ENCODE measurements at regions not wholly inside any gene's neighbourhood (a gene's known extent, or its start where the extent isn't known, plus 50 kb on each side); places are given as distances from the start of the nearest gene placed in this dataset.

DNA sequence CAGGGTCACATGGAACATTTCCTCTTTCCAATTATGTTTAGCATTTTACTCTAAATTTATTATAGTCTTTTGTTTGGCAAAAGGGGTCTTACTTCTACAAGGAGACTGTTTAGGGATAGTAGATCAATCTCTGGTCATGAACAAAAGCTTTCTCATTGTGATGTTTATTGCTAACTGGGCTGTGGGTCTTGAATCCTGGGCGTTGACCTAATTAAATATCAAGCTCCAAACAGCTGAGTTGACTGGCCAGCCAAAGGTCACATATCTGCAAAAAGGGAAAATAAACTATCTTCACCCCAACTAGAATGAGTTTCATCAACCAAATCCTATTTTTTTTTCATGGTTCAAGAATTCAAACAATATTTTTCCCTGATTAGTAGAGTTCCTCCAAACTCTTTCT lies 245.4 kb upstream of the TUT7 start:
- Histone ChIP-seq H3K9ac (ENCODE audit: low read length) (no peak overlapping the region), H3K4me2 (ENCODE audit: low read length) (no peak overlapping the region), H2AFZ (ENCODE audit: low read depth, low read length) (no peak overlapping the region), H3K4me3 (ENCODE audit: low read length) (no peak overlapping the region), H3F3A (ENCODE audit: insufficient read depth, low read length, poor library complexity, severe bottlenecking) (no peaks in the 10 kb centered on the region), H3K36me3 (ENCODE audit: insufficient read depth, low read length) (no peaks in the 10 kb centered on the region), H3K27me3 (ENCODE audit: insufficient read depth, low read depth, low read length) (no peaks in the 10 kb centered on the region), H3K27ac (ENCODE audit: low read length) (no peak overlapping the region), H3K9me3 (ENCODE audit: low read length) (no peaks in the 10 kb centered on the region), H3K9me2 (ENCODE audit: insufficient read depth, low read length) (no peaks in the 10 kb centered on the region), H3K79me2 (replicated peaks; ENCODE audit: insufficient read depth, low read length) (no peaks in the 10 kb centered on the region), H4K20me1 (ENCODE audit: insufficient read depth) (no peaks in the 10 kb centered on the region)
- TF ChIP-seq, protein P1, sequence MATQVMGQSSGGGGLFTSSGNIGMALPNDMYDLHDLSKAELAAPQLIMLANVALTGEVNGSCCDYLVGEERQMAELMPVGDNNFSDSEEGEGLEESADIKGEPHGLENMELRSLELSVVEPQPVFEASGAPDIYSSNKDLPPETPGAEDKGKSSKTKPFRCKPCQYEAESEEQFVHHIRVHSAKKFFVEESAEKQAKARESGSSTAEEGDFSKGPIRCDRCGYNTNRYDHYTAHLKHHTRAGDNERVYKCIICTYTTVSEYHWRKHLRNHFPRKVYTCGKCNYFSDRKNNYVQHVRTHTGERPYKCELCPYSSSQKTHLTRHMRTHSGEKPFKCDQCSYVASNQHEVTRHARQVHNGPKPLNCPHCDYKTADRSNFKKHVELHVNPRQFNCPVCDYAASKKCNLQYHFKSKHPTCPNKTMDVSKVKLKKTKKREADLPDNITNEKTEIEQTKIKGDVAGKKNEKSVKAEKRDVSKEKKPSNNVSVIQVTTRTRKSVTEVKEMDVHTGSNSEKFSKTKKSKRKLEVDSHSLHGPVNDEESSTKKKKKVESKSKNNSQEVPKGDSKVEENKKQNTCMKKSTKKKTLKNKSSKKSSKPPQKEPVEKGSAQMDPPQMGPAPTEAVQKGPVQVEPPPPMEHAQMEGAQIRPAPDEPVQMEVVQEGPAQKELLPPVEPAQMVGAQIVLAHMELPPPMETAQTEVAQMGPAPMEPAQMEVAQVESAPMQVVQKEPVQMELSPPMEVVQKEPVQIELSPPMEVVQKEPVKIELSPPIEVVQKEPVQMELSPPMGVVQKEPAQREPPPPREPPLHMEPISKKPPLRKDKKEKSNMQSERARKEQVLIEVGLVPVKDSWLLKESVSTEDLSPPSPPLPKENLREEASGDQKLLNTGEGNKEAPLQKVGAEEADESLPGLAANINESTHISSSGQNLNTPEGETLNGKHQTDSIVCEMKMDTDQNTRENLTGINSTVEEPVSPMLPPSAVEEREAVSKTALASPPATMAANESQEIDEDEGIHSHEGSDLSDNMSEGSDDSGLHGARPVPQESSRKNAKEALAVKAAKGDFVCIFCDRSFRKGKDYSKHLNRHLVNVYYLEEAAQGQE (IDR thresholded peaks at IDR 0.05; ENCODE audit: borderline replicate concordance) = no peak
- TF ChIP-seq, protein P2, sequence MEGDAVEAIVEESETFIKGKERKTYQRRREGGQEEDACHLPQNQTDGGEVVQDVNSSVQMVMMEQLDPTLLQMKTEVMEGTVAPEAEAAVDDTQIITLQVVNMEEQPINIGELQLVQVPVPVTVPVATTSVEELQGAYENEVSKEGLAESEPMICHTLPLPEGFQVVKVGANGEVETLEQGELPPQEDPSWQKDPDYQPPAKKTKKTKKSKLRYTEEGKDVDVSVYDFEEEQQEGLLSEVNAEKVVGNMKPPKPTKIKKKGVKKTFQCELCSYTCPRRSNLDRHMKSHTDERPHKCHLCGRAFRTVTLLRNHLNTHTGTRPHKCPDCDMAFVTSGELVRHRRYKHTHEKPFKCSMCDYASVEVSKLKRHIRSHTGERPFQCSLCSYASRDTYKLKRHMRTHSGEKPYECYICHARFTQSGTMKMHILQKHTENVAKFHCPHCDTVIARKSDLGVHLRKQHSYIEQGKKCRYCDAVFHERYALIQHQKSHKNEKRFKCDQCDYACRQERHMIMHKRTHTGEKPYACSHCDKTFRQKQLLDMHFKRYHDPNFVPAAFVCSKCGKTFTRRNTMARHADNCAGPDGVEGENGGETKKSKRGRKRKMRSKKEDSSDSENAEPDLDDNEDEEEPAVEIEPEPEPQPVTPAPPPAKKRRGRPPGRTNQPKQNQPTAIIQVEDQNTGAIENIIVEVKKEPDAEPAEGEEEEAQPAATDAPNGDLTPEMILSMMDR (IDR thresholded peaks at IDR 0.05; ENCODE audit: poor library complexity, severe bottlenecking) = no peak
- no peak for TF ChIP-seq MXI1 (conservative IDR thresholded peaks at IDR 0.05; ENCODE audit: poor library complexity, severe bottlenecking)
- TF ChIP-seq TAF1 (IDR thresholded peaks at IDR 0.05; ENCODE audit: low read depth) = no peak
- no peak for TF ChIP-seq EZH2 (IDR thresholded peaks at IDR 0.05; ENCODE audit: borderline replicate concordance, insufficient read depth, low read length, poor library complexity, severe bottlenecking)
- no peak for TF ChIP-seq POLR2AphosphoS5 (IDR thresholded peaks at IDR 0.05)
- no peak for TF ChIP-seq SMC3 (conservative IDR thresholded peaks at IDR 0.05; ENCODE audit: poor library complexity)
- TF ChIP-seq RAD21 (conservative IDR thresholded peaks at IDR 0.05) = no peak
- TF ChIP-seq EP300 (conservative IDR thresholded peaks at IDR 0.05; ENCODE audit: poor library complexity, severe bottlenecking) = no peak

DNA sequence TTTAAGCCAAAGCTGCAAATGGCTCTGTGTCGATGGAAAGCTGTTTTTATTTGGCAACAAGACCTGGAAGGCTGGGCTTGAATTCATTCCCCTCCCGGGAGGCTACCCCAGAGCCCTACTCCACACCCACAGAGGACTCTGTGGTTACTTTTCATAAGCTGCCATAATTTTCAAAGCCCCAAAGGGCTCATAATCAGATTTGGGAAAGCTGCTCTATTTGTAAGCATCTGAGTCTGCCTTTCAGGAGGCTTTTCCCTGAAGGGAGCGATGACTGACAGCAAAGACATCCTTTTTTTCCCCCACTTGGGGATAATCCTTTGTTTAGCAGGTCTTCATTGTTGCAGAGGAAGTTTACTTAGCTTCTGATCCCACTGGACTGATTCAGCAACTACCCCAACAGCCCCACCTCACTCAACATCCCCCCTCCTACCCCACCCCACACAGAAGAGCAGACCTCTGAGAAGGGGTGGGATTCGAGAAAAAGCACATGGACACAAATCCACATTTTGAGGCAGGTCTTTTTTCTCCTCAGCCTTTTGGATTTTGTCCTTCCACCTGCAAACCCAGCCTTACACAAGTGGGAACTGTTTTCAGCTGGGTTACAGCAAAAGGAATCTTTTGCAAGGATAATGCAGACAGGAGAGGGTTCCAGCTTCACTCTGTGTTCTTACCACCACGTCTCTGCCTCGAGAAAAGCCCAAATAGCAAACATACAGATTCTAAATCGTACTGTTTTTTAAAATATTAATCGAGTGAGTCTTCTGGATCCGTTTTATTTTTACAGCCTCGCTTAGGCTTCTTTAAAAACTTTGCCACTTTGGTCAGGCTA lies 244.4 kb upstream of the TUT7 start:
- H3K9me3 ChIP-seq (ENCODE audit: low read length) = no peaks in the 10 kb centered on the region
- no peak for TF ChIP-seq RAD21 (conservative IDR thresholded peaks at IDR 0.05)
- TF ChIP-seq, protein P1 (IDR thresholded peaks at IDR 0.05; ENCODE audit: borderline replicate concordance) = no peak
- TF ChIP-seq, protein P2 (IDR thresholded peaks at IDR 0.05; ENCODE audit: poor library complexity, severe bottlenecking) = no peak
- no peak for TF ChIP-seq TAF1 (IDR thresholded peaks at IDR 0.05; ENCODE audit: low read depth)
- no peak for TF ChIP-seq MXI1 (conservative IDR thresholded peaks at IDR 0.05; ENCODE audit: poor library complexity, severe bottlenecking)
- peak; percentile 11 for TF ChIP-seq POLR2AphosphoS5 (IDR thresholded peaks at IDR 0.05)
- no peak overlapping the region for H3K4me2 ChIP-seq (ENCODE audit: low read length)
- no peaks in the 10 kb centered on the region for H4K20me1 ChIP-seq (ENCODE audit: insufficient read depth)
- H3K27ac ChIP-seq (ENCODE audit: low read length) = no peak overlapping the region
- H2AFZ ChIP-seq (ENCODE audit: low read depth, low read length) = no peak overlapping the region
- no peaks in the 10 kb centered on the region for H3K79me2 ChIP-seq (replicated peaks; ENCODE audit: insufficient read depth, low read length)
- no peaks in the 10 kb centered on the region for H3F3A ChIP-seq (ENCODE audit: insufficient read depth, low read length, poor library complexity, severe bottlenecking)
- H3K36me3 ChIP-seq (ENCODE audit: insufficient read depth, low read length) = no peaks in the 10 kb centered on the region
- H3K9ac ChIP-seq (ENCODE audit: low read length) = no peak overlapping the region
- no peaks in the 10 kb centered on the region for H3K27me3 ChIP-seq (ENCODE audit: insufficient read depth, low read depth, low read length)
- no peaks in the 10 kb centered on the region for H3K9me2 ChIP-seq (ENCODE audit: insufficient read depth, low read length)
- H3K4me3 ChIP-seq (ENCODE audit: low read length) = no peak overlapping the region

All from neural cell (in vitro differentiated cells).